GM21723 (cell line): ENCODE measurements at regions not wholly inside any gene's neighbourhood (a gene's known extent, or its start where the extent isn't known, plus 50 kb on each side); places are given as distances from the start of the nearest gene placed in this dataset.

Experiments used
- ATAC-seq: cut with Tn5 transposase; IDR thresholded peaks from one replicate; pipeline ENCODE4 v1.9.1; 2021; ENCODE audit warnings: mild to moderate bottlenecking, moderate library complexity; ENCODE audit not compliant: unreplicated experiment

DNA sequence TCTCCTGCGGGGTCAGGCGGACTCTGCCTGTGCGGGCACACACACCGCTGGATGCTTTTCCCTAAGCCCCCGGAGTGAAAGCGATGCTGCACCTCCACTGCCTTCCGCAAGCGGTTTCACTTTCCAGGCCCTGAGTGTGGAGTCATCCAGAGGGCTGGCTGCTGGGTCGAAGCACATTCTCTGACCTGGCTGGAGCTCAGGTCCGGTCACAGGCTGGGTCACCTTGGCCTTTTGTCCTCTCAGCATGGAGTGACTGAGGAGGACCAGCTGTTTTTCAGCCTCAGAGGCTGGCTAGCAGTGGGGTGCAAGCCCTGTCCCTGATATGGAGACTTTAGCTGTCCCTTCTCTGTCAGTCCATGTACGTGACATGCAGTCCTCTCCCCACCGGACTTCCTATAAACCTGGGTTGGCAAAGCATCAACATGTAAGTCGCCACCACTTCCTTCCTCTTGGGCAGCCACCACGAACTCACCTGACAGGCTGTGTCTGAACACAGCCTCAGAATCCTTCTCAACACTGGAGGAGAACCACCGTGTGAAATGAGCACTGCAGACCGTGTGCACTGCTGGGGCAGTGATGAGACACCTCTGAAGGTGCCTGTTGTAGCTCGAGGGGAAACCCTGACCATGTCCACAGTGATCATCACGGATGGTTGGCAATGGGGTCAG lies 51.3 kb downstream of the GADD45G start:
- no peak for ATAC-seq

DNA sequence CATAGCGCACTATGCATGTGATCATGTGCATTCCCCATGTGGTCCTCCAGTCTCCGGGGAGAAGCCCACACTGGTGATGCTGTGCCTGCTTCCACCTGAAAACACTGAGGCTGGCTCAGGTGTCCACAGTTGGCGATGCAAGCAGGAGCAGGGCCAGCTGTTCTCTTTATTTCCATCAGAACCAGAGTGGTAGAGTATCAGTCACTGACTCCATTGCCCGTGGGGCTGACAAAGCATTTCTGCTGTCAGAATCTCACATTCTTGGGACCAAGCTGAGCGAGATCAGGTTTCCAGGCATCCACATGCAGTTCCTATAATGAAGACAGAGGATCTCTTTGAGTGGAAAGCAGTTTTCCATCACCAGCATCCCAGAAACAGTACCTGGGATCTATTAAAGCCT lies 52.5 kb downstream of the GADD45G start:
- ATAC-seq: no peak

DNA sequence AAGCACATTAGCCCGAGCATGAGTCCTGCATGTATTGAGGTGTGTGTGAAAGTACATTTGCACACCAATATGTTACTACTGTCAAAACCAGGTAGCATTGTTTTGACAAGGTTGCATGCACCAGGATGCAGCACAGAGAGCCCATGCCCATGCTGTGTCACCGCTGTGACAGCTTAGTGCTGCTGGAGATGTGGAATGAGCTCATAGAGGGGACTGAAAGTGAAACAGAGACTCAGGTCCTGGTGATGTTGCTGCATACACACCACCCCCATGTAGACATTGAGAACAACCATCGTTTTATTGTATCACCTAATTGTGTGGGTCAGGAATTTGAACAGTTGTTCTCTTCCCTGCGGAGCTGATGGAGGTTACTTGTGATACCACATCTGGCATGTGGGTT lies 53.0 kb downstream of the GADD45G start:
- no peak for ATAC-seq

DNA sequence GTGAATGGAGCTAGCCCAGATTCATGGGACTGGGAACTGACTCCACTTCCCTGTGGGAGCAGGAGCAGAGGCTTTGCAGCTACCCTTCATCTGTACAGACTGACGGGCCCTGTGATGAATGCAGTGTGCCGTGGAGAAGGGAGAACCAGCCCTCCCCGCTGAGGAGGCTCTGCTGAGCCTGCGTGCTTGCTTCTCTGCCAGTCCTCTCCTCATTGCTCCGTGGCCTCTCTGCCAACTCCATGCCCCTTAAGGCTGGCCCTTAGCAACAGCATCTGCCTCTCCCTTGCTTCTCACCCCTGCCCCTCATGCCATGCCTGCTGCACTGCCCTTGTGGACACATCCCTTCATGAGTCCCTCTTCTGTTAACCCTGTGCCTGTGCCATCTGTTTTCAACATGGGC lies 53.6 kb downstream of the GADD45G start:
- ATAC-seq: no peak

DNA sequence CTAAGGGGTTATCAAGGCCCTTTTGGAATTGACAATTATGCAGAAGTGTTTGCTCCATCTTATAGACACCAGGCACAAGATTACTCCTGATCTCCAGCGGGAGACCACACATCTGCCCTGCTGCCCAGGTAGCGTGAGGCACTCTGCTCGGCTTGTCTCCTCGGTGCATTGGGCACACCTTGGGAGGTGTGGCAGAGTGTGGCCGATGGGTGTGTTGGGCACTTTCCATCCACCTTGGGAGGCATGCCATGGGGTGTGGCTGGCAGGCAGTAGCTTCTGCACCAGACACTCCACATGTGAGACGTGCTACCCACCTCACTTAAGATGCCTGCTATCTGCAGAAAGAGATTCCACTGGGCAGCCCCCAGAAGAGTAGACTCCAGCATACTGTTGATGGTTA lies 54.1 kb downstream of the GADD45G start:
- no peak for ATAC-seq

DNA sequence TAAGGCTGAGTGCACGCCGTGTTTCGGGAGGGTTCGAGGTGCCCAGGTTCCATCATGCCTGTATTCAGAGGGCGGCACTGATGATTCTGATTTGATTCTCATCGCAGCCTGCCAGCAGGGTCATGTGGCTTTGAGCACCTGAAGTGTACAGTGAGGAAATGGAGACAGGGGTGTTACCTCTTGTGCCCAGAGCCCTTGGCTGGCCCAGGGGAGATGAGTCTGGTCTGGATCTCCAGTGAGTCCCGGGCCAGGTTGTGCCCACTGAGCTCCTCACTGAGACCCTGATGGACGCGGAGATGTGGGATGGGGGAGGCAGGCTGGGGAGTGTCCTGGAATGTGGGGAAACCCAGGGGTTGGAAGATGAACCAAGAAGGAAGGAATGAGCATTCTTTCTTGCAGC lies 54.7 kb downstream of the GADD45G start:
- ATAC-seq: no peak

DNA sequence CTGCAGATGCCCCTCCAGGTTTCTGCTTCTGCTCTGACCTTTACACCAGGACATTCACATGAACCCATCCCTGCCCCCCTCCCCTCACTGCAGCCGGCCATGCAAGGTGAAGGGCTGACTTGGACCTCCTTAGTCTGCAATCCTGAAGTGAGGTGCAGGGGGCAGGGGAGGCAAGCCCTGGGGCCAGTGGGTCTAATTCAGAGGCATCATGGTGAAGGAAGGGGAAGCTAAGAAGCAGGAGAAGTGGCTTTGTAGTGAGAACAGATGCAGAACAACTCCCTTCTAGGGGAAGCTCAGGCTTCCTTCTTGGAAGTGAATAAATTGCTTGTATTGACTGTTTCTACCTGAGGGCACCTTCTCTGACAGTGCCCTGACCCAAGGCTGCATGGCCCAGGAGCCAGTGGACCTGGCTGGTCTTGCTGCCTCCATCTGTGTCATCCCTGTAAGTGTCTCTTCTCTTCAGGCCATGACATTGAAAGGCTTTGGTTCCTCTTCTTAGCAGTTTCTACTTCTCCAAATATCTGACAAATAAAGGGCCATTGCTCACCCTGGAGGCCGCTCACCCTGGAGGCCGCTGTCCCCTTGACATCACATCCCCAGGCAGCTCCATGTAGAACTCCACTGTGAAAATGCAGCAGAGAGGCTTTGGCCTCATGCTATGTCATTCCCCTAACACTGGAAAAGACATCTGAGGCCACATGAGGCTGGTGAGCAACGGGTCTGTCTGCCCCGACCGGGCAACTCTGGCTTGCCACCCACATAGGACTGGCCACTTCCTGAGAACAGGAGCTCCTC lies 55.3 kb downstream of the GADD45G start:
- ATAC-seq: no peak

DNA sequence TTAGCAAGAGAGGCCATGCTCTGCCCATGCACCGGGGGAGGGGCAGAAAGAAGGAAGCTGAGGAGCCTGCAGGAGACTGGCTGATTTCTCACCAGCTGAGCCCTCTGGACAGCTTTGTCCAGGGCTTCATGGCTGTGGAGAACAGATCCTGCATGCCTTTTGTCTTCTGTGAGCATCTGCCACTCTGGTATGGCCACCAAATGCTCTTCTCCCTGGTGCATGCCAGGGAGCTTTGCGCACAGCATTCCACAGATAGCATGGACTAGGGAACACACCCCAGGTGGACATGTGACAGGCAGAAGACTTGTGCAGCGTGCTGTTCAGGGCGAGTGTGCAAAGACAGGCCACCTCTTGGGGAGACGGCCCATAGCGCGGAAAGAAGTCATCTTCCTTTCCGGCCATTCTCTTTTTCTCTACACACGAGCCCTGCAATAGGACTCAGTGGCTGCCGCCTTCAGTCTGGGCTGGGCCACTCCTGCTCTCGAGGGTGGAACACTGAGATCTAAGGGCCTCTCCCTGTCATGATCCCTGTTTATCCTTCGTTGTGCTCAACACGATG lies 56.7 kb downstream of the GADD45G start:
- ATAC-seq: no peak

DNA sequence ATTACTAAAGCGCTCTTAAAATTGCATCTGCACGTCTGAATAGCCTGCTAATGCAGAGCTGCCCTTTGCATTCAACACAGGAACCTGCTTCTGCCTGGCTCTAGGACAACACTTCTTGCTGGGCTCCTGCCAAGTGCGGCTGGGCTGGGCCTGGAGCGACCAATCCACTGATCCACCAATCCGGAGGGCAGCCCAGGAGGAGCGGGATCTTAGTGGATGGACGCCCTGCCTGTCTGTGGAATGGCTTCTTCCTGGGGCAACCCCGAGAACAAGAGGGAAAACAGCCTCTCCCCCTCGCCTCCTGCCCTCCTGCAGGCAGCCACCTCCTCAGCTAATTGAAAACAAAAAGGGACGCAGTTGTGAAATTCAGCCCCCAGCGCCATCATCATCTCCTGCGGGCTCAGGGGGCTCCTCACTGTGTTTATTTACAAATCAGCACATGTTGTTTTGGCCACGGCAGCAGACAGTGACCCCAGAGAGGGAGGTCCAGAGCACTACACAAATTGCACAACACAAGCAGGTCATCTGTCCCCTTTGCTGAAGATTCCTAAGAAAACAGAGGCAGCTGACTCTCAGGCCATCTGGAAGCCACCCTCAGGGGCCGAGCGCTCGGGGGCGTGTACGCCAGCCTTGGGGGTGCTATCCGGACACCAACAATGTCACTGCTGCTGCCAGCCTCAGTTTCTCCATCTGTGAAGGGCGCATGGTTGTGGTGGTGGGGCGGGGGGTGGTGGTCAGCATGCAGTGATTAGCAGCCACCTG lies 57.3 kb downstream of the GADD45G start:
- ATAC-seq: no peak

DNA sequence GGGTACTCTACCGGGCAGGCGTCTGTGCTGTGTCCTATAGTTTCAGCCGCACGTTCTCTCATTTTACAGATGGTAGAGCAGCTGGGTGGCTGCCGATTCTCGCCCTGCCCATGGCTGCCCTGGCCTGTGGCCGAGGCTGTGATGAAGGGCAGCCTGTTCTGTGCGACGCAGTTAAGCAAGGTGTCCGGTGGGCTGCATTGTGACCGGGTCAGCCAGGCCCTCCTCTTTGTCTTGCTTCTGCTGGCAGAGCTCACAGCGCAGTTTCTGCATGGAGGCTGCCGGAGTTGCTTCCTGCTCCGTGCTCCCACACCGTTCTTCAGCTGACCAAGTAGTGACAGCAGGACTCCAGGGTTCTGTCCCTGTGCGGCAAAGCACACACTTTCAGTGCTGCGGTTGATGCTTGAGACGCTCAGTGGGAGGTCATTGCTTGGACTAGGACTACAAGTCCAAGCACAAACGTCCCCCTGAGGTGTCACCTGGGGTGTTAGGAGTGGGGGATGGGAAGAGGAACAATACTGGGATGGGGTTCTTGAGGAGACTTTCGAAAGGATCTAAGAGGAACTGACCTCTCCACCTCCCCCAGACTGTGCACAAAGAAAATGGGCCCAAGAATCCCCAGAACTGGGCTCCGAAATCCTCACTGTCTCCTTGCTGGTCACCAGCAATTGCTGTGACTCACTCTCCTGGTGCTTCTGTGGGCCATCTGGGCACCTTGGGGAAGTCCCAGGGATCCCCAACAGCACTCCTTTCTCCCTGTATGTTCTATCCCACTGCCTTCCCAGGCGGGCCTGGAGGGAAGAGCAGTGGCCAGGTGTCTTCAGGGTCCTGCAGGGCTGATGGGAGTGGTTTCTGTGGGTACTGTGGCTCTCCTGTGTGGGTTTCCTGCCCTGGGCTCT lies 58.2 kb downstream of the GADD45G start:
- ATAC-seq: no peak

DNA sequence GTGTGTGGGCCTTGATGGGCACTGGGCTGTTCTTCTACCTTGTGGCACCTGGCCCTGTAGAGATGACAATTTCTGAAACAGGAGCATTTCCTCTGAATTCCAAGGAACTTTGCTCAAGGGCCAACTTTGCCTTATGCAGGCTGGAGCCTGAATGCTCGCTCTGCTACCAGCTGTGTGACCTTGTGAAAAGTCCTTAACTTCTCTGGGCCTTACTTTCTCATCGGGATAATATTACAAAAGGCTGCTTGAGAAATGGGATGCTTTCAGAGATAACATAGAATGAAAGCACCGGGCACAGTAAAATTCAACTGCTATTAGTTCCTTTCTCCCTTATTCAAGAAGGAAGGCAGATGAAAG lies 58.8 kb downstream of the GADD45G start:
- no peak for ATAC-seq

DNA sequence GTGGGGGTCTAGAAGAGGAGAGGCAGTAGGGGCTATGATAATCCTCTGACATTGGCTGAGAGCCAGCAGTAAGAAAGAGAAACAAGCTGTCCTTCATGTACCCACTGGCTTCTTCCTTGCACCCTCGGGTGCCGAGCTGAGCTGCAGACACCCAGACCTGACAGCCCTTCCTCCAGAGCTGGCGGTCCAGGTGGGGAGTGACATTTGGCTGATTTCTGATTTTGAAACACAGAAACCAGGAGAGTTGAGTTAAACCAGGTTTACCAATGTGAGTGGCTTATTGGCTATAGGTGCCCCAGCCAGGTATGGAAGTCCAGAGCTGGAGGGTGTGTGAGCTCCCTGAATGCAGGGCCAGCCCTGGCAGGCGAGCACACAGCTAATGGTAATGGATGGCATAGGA lies 59.2 kb downstream of the GADD45G start:
- no peak for ATAC-seq

DNA sequence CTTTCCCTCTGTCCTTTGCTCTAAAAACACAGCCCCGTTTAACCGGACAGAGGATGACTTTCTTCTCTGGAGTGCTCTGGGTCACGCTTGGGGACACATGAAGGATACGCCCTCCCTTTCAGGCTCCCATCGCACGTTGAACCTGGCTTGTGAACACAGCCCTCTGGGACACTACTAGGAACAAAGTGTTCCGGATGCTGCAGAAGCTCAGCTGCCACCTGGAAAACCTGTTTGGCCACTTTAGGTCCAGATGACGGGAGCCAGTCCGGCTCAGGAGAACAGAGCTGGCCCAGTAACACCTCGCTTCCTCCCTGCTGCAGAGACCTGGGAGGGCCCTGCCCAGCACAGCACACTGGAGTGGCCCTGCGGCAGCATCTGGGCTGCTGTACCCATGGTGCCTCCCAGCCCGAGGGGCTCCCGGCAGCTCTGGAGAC lies 60.1 kb downstream of the GADD45G start:
- ATAC-seq: no peak

DNA sequence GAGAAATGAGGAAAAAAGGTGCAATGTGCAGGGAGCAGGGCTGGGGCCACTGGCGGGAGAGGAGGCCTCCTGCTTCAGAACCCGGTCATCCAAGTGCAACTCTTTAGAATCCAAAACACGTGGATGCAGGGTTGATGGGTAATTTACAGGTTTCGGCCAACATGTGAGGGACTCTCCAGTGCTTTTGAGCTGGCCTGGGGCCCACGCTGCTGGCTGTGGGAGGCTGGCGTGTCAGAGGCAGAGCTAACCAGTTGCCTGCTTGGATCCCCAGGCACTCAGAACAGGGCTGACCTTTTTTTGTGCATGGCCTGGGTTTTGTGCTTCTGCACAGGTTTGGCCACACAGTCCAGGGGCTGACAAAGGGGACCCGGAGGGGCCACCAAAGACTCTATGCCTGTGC lies 61.6 kb downstream of the GADD45G start:
- ATAC-seq: no peak

DNA sequence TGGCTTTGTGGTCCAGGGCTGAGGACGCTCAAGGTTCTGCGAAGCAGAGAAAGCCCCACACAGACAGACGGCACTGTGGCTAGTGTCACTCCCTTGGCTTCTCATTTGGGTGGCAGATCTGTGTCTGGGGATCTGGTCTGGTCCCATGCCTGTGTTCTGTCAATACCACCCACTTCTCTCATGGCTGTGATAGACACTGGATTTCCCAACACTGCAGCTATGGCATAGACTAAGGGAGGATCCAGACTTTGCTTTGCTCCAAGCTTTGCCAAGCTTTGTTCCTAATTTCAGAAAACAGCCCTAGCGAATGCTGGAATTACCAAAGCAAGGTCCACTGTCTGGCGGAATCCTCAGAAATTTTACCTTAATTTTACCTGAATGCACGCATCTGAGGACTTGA lies 62.1 kb downstream of the GADD45G start:
- ATAC-seq: no peak

DNA sequence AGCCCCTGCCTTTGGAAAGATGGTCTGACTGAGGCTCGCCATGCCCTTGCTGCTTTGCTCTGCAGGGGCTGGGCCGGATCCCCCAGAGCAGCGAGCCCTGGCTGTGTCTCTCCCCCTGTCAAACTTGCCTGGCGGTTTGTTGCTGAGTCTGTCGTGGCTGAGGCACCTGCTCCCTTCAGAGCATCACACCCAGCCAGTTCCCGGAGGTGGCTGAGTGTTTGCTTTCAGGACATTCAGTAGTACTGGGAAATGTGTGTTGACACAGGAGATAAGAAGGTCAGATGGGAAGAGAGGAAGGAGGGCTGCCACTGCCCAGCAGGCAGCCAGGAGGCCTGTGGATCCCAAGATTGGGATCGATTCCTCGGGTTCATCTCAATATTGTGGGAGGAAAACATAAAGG lies 62.9 kb downstream of the GADD45G start:
- ATAC-seq: no peak

DNA sequence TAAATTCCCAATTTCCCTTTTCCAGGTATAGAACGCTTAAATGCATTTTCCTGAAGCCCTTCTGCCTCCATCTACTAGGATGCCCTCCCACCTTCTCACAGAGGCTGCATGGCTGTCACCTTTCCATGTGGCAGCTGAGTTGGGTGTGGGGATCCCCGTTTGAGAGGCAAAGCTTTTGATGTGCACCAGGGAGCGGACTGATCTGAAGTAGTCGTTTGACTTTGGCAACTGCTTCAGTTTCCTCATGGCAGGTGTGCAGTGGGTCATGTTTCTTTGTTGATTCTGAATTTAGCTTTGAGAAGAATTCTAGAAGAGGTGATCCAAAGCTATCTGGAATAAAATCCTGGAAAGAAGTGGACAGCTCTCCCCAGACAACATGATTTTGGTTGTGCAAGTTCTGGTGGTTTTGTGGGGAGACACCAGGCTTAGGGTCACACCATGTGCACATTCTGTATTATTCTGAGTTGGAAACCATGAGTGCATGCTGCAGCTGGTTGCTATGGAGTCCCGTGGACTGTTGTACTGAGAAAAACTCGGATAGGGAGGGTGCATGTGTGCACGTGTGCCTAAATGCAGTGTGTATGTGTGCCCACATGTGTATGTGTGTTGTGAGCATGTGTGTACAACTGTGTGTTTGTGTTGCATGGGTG lies 63.5 kb downstream of the GADD45G start:
- no peak for ATAC-seq

DNA sequence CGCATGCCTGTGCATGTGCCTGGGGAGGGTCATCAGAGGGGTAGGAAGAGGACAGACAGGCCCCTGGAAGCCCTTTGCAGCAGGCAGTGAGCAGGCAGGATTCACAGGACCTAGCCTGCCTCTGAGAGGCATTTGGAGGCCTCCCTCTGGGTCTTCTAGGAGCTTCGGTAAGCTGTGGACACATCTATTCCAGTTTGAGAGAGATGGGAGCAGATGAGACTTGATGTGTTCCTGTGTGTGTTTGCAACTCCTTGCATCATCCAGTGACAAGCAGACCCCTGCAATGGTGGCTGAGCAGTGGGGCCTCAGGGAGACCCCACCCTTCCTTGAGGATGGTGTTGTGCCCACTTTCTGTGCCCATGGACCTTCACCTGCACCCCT lies 64.0 kb downstream of the GADD45G start:
- ATAC-seq: no peak

DNA sequence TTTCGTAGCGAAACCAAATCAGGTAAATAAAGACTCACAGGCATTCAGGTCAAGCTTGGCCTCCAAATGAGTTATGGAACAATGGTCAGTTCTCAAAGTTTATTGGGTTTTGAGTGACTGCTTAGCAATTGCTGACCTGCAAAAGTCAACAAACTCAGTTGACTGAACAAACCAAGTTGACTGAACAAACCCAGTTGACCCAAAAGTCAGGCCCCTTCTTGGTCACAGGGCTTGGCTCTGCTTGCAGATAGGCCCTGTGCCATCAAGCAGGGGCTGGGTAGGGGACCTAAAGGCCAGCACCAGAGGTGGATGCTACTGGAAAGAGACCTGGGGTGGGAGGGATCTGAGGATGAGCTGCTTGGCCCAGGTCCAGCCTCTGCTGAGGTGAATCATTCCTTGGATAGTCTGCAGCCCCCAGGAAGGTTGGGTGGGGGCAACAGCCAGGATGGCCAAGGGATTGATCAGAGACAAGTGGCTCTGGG lies 64.6 kb downstream of the GADD45G start:
- ATAC-seq: no peak

DNA sequence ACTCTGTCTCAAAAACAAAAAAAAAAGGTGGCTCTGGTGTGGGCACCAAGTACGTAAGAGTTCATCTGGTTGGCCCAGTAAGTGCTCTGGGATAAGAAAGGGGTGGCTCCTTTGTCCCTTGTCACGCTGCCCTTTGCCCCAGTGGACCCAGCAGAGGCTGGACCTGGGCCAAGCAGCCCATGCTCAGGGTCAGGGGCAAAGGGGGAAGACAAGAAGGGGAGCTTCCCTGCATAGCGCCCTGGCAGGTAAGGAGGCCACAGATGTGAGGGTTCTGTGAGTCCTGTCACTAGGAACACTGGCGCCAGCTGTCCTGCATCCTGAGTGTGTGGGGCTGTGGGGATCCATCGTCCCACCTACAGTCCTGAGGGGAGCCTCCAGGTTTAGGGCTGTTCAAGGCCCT lies 65.3 kb downstream of the GADD45G start:
- no peak for ATAC-seq
